OCI-LY1 (cell line): ENCODE measurements at regions not wholly inside any gene's neighbourhood (a gene's known extent, or its start where the extent isn't known, plus 50 kb on each side); places are given as distances from the start of the nearest gene placed in this dataset.
"Not testable (repeated sequence)": the region's sequence is repeated elsewhere in the genome, so short reads cannot be mapped to it uniquely, and the experiment has no call there.

Experiments used
- H2AFZ ChIP-seq: fragments of 200-600 bp; sonication (generic), shearing (Covaris generic); 2 replicates; pipeline ENCODE4 v1.6.0; 2014; ENCODE audit warnings: antibody characterized with exemption, mild to moderate bottlenecking, low read length
- H3F3A ChIP-seq: fragments of 200-600 bp; sonication (generic), shearing (Covaris generic); 2 replicates; pipeline ENCODE4 v1.6.0; 2014; ENCODE audit warnings: mild to moderate bottlenecking, antibody characterized with exemption, low read length, moderate library complexity; ENCODE audit not compliant: insufficient read depth
- H3K27ac ChIP-seq: fragments of 200-600 bp; sonication (generic); 2 replicates; pipeline ENCODE4 v1.5.1; 2014; ENCODE audit warnings: low read length, mixed run types, mild to moderate bottlenecking, low read depth; ENCODE audit not compliant: poor library complexity, severe bottlenecking
- H3K27me3 ChIP-seq: fragments of 200-600 bp; sonication (generic); 2 replicates; pipeline ENCODE4 v1.6.0; 2014; ENCODE audit warnings: antibody characterized with exemption, mild to moderate bottlenecking, low read length, moderate library complexity; ENCODE audit not compliant: insufficient read depth
- H3K36me3 ChIP-seq: fragments of 200-600 bp; sonication (generic); 2 replicates; pipeline ENCODE4 v1.6.1; 2014; ENCODE audit warnings: mild to moderate bottlenecking, antibody characterized with exemption, low read length, moderate library complexity, mixed read lengths; ENCODE audit not compliant: insufficient read depth
- H3K4me1 ChIP-seq: fragments of 200-600 bp; sonication (generic); 2 replicates; pipeline ENCODE4 v1.5.1; 2014; ENCODE audit warnings: mild to moderate bottlenecking, low read length, moderate library complexity; ENCODE audit not compliant: insufficient read depth, severe bottlenecking
- H3K4me2 ChIP-seq: fragments of 200-600 bp; sonication (generic), shearing (Covaris generic); 2 replicates; pipeline ENCODE4 v1.6.1; 2014; ENCODE audit warnings: low read length
- H3K4me3 ChIP-seq: fragments of 200-600 bp; sonication (generic); 2 replicates; pipeline ENCODE4 v1.5.1; 2014; ENCODE audit warnings: low read length, low read depth, mild to moderate bottlenecking, mixed read lengths; ENCODE audit not compliant: poor library complexity, severe bottlenecking
- H3K79me2 ChIP-seq: fragments of 200-600 bp; shearing (Covaris generic); 2 replicates; pipeline ENCODE4 v1.6.1; 2016; ENCODE audit warnings: mixed run types, low read length, mixed read lengths; ENCODE audit not compliant: insufficient read depth
- H3K9ac ChIP-seq: fragments of 200-600 bp; sonication (generic), shearing (Covaris generic); 2 replicates; pipeline ENCODE4 v1.6.1; 2014; ENCODE audit warnings: mild to moderate bottlenecking, low read length, mixed read lengths
- H3K9me2 ChIP-seq: fragments of 200-600 bp; sonication (generic), shearing (Covaris generic); 2 replicates; pipeline ENCODE4 v1.6.1; 2014; ENCODE audit warnings: low read depth, mild to moderate bottlenecking, low read length, mixed read lengths
- H3K9me3 ChIP-seq: fragments of 200-600 bp; shearing (Covaris generic); 2 replicates; pipeline ENCODE4 v1.6.1; 2014; ENCODE audit warnings: low read length, mixed read lengths
- H4K20me1 ChIP-seq: fragments of 200-600 bp; sonication (generic), shearing (Covaris generic); 2 replicates; pipeline ENCODE4 v1.6.0; 2016; ENCODE audit warnings: mild to moderate bottlenecking, low read length; ENCODE audit not compliant: insufficient read depth
- EZH2 ChIP-seq: fragments of 200-600 bp; sonication (generic), shearing (Covaris generic); IDR thresholded peaks from 2 replicates; pipeline ENCODE4 v1.8.0; 2017; ENCODE audit warnings: borderline replicate concordance, mixed run types, mild to moderate bottlenecking, antibody characterized with exemption, low read length, moderate library complexity, mixed read lengths
- TF ChIP-seq, protein P1 (sequence below): fragments of 200-600 bp; sonication (generic), shearing (Covaris generic); IDR thresholded peaks from 2 replicates; pipeline ENCODE4 v1.5.1; 2017; ENCODE audit warnings: mild to moderate bottlenecking, antibody characterized with exemption, low read length, moderate library complexity, mixed read lengths

GRCh38 chr12:20109676-20110075 lies 258.7 kb upstream of the PDE3A start:
- Histone ChIP-seq H4K20me1 (no peaks in the 10 kb centered on the region), H3F3A (no peaks in the 10 kb centered on the region), H3K79me2 (no peaks in the 10 kb centered on the region), H3K9me2 (no peaks in the 10 kb centered on the region), H3K4me2 (no peak overlapping the region), H2AFZ (no peak overlapping the region), H3K27me3 (no peaks in the 10 kb centered on the region), H3K4me3 (no peak overlapping the region), H3K4me1 (no peaks in the 10 kb centered on the region), H3K27ac (no peak overlapping the region), H3K36me3 (no peaks in the 10 kb centered on the region), H3K9ac (no peak overlapping the region), H3K9me3 (no peaks in the 10 kb centered on the region)
- no peak for TF ChIP-seq EZH2
- TF ChIP-seq, protein P1, sequence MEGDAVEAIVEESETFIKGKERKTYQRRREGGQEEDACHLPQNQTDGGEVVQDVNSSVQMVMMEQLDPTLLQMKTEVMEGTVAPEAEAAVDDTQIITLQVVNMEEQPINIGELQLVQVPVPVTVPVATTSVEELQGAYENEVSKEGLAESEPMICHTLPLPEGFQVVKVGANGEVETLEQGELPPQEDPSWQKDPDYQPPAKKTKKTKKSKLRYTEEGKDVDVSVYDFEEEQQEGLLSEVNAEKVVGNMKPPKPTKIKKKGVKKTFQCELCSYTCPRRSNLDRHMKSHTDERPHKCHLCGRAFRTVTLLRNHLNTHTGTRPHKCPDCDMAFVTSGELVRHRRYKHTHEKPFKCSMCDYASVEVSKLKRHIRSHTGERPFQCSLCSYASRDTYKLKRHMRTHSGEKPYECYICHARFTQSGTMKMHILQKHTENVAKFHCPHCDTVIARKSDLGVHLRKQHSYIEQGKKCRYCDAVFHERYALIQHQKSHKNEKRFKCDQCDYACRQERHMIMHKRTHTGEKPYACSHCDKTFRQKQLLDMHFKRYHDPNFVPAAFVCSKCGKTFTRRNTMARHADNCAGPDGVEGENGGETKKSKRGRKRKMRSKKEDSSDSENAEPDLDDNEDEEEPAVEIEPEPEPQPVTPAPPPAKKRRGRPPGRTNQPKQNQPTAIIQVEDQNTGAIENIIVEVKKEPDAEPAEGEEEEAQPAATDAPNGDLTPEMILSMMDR, result no peak

GRCh38 chr12:20115371-20115770 lies 253.0 kb upstream of the PDE3A start:
- not testable (repeated sequence) for H2AFZ ChIP-seq, H3K9me2 ChIP-seq, H3K4me1 ChIP-seq, H3F3A ChIP-seq, H3K4me3 ChIP-seq, H3K27ac ChIP-seq, H3K36me3 ChIP-seq, H3K9ac ChIP-seq, H3K4me2 ChIP-seq, H3K79me2 ChIP-seq, H3K9me3 ChIP-seq, H4K20me1 ChIP-seq, H3K27me3 ChIP-seq

DNA sequence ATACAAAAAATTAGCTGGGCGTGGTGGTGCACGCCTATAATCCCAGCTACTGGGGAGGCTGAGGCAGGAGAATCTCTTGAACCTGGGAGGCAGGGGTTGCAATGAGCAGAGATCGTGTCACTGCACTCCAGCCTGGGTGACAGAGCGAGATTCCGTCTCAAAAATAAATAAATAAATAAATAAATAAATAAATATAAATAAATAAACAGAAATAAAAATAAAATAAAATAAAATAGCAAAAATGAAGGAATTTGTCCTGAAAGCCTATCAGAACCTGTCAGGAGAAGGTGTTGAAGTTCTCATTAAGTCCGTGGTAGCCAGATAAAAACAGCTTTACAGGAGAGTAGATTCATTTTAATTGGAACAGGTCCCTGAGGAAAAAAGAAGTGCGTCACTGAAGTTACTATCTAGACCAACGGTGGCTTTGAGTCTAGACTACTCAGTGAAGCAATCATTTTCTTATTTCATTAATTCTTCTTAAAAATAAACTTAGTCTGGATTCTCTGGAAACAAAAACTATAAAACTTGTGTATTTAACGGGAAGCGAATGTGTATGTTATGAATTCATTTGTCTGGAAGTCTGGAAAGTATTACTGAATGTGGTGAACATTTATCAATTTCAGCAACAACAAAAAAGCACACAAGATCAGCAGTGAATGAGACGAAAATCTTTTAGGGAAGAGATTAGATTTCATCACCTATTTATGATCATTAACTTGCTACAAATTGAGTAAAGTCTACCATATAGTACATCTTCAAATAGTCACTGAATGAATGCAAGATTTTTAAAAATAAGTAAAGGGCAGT lies 248.5 kb upstream of the PDE3A start:
- no peaks in the 10 kb centered on the region for H3K36me3 ChIP-seq
- H3K9me3 ChIP-seq, result no peaks in the 10 kb centered on the region
- H3K4me1 ChIP-seq, result no peaks in the 10 kb centered on the region
- no peaks in the 10 kb centered on the region for H3K27me3 ChIP-seq
- H3K4me3 ChIP-seq, result no peak overlapping the region
- no peak overlapping the region for H3K9ac ChIP-seq
- H3K9me2 ChIP-seq, result no peaks in the 10 kb centered on the region
- no peaks in the 10 kb centered on the region for H3F3A ChIP-seq
- no peak overlapping the region for H3K27ac ChIP-seq
- no peaks in the 10 kb centered on the region for H3K79me2 ChIP-seq
- no peaks in the 10 kb centered on the region for H4K20me1 ChIP-seq
- H2AFZ ChIP-seq, result no peak overlapping the region
- no peak overlapping the region for H3K4me2 ChIP-seq
- no peak for TF ChIP-seq EZH2
- TF ChIP-seq, protein P1, result no peak

DNA sequence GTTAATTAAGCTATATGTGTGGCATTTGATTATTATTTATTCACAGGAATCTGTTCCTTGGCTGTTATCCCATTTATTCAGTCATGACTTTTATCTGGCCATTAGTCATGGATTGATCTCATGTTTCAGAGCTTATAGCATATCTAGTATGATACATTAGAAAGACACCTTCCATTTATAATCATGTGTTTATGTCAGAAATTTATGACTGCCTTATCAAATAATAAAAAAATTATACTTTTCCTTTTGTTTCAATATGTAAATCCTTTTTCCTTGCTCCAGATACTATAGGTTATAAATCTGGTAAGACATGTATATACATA lies 248.0 kb upstream of the PDE3A start:
- Histone ChIP-seq H3K79me2 (no peaks in the 10 kb centered on the region), H4K20me1 (no peaks in the 10 kb centered on the region), H3K9me3 (no peaks in the 10 kb centered on the region), H3K4me2 (no peak overlapping the region), H3K9ac (no peak overlapping the region), H3K4me1 (no peaks in the 10 kb centered on the region), H3K9me2 (no peaks in the 10 kb centered on the region), H3K27ac (no peak overlapping the region), H3K27me3 (no peaks in the 10 kb centered on the region), H3K36me3 (no peaks in the 10 kb centered on the region), H3K4me3 (no peak overlapping the region), H2AFZ (no peak overlapping the region), H3F3A (no peaks in the 10 kb centered on the region)
- TF ChIP-seq, protein P1, result no peak
- no peak for TF ChIP-seq EZH2
